SK-N-SH (cell line): ENCODE measurements at regions not wholly inside any gene's neighbourhood (a gene's known extent, or its start where the extent isn't known, plus 50 kb on each side); places are given as distances from the start of the nearest gene placed in this dataset.

Experiments used
- CTCF ChIA-PET: fragments of 300-600, 350-600 bp; formaldehyde crosslinking; extraction: SDS; loops from one replicate; lab custom pipeline; 2021; lab: Yijun Ruan, JAX
- POLR2A ChIA-PET: fragments of 350-600 bp; sonication (Branson Sonifier 250); formaldehyde crosslinking; extraction: SDS; loops from one replicate; lab custom pipeline; 2020; ENCODE audit warnings: antibody characterized with exemption, inconsistent platforms; lab: Yijun Ruan, JAX
- DNase-seq: peaks from one replicate; pipeline ENCODE4 v3.0.0; 2012
- H2AFZ ChIP-seq: fragments of 200-600 bp; sonication (generic); 2 replicates; pipeline ENCODE4 v1.8.1; 2016; ENCODE audit warnings: antibody characterized with exemption, mild to moderate bottlenecking, low read depth
- H3F3A ChIP-seq: fragments of 200-600 bp; sonication (generic); replicated peaks from 2 replicates; pipeline ENCODE3; 2016; ENCODE audit warnings: antibody characterized with exemption, mild to moderate bottlenecking; ENCODE audit not compliant: insufficient read depth
- H3K27ac ChIP-seq, 2 experiments: fragments of 200-500 bp in 1 of 2; fragments of 200-600 bp in 1 of 2; sonication (Bioruptor generic) in 1 of 2; sonication (generic), shearing (Covaris generic) in 1 of 2; 2 replicates each; pipeline versions ENCODE4 v1.5.1 to v1.6.1; 2014 to 2016; ENCODE audit warnings: low read depth in 2 of 2, inconsistent platforms in 1 of 2, low read length in 1 of 2, mild to moderate bottlenecking in 1 of 2, mixed read lengths in 1 of 2
- H3K27me3 ChIP-seq: fragments of 200-600 bp; sonication (generic), shearing (Covaris generic); 2 replicates; pipeline ENCODE4 v1.6.1; 2016; ENCODE audit warnings: mixed run types; ENCODE audit not compliant: insufficient read depth
- H3K36me3 ChIP-seq, 2 experiments: fragments of 200-500 bp in 1 of 2; fragments of 200-600 bp in 1 of 2; sonication (Bioruptor generic) in 1 of 2; sonication (generic) in 1 of 2; replicated peaks in 1 of 2; 2 replicates each; pipeline versions ENCODE3 to v1.5.1; 2014 to 2016; ENCODE audit warnings: low read length in 1 of 2, mild to moderate bottlenecking in 1 of 2; ENCODE audit not compliant: insufficient read depth in 2 of 2, control insufficient read depth in 1 of 2
- H3K4me1 ChIP-seq, 2 experiments: fragments of 200-500 bp in 1 of 2; fragments of 200-600 bp in 1 of 2; sonication (Bioruptor generic) in 1 of 2; sonication (generic), shearing (Covaris generic) in 1 of 2; 2 replicates each; pipeline versions ENCODE4 v1.5.1 to v1.6.1; 2014 to 2016; ENCODE audit warnings: low read depth in 1 of 2, low read length in 1 of 2, mixed run types in 1 of 2; ENCODE audit not compliant: insufficient read depth in 2 of 2, control insufficient read depth in 1 of 2
- H3K4me2 ChIP-seq: fragments of 200-600 bp; sonication (generic), shearing (Covaris generic); 2 replicates; pipeline ENCODE4 v1.6.1; 2017; ENCODE audit warnings: mixed run types
- H3K4me3 ChIP-seq, 2 experiments: fragments of 200-500 bp in 1 of 2; fragments of 200-600 bp in 1 of 2; sonication (Bioruptor generic) in 1 of 2; sonication (generic), shearing (Covaris generic) in 1 of 2; 2 replicates each; pipeline versions ENCODE4 v1.5.1 to v1.8.1; 2014 to 2016; ENCODE audit warnings: low read depth in 2 of 2, inconsistent platforms in 1 of 2, low read length in 1 of 2, mild to moderate bottlenecking in 1 of 2, mixed read lengths in 1 of 2, moderate library complexity in 1 of 2
- H3K79me2 ChIP-seq: fragments of 200-600 bp; sonication (generic); 2 replicates; pipeline ENCODE4 v1.8.1; 2017; ENCODE audit warnings: mild to moderate bottlenecking; ENCODE audit not compliant: insufficient read depth
- H3K9ac ChIP-seq: fragments of 200-600 bp; sonication (generic); 2 replicates; pipeline ENCODE4 v1.6.1; 2017; ENCODE audit warnings: mixed run types
- H3K9me2 ChIP-seq: fragments of 200-600 bp; sonication (generic); 2 replicates; pipeline ENCODE4 v1.6.1; 2017; ENCODE audit warnings: mixed run types
- H3K9me3 ChIP-seq: fragments of 200-600 bp; sonication (generic); 2 replicates; pipeline ENCODE4 v1.6.1; 2017; ENCODE audit warnings: mixed run types, mild to moderate bottlenecking, moderate library complexity
- H4K20me1 ChIP-seq: fragments of 200-600 bp; sonication (generic); 2 replicates; pipeline ENCODE4 v1.6.1; 2017; ENCODE audit warnings: mild to moderate bottlenecking, mixed run types; ENCODE audit not compliant: insufficient read depth
- CTCF ChIP-seq: fragments of 200-600 bp; sonication (generic); IDR thresholded peaks from 2 replicates; pipeline ENCODE4 v1.6.1; 2017; ENCODE audit warnings: antibody characterized with exemption, mild to moderate bottlenecking, moderate library complexity
- EZH2phosphoT487 ChIP-seq: fragments of 200-600 bp; sonication (generic); IDR thresholded peaks from 2 replicates; pipeline ENCODE4 v1.6.1; 2017; ENCODE audit warnings: low read depth, mixed run types, mild to moderate bottlenecking, antibody characterized with exemption, moderate library complexity, borderline replicate concordance
- JUND ChIP-seq: IDR thresholded peaks from 2 replicates; pipeline ENCODE4 v1.4.0; 2012
- MEF2A ChIP-seq: IDR thresholded peaks from 2 replicates; pipeline ENCODE4 v1.4.0; 2012; ENCODE audit warnings: low read depth, borderline replicate concordance
- MXI1 ChIP-seq: IDR thresholded peaks from 2 replicates; pipeline ENCODE4 v1.6.1; 2012; ENCODE audit warnings: mild to moderate bottlenecking, low read depth, low read length, improper control_type of control experiment
- NFIC ChIP-seq: IDR thresholded peaks from 2 replicates; pipeline ENCODE4 v1.4.0; 2012; ENCODE audit warnings: borderline replicate concordance
- RCOR1 ChIP-seq: fragments of 150-350 bp; IDR thresholded peaks from 2 replicates; pipeline ENCODE4 v1.6.1; 2017; ENCODE audit warnings: antibody characterized with exemption, low read length
- RFX5 ChIP-seq: IDR thresholded peaks from 2 replicates; pipeline ENCODE4 v1.6.1; 2012; ENCODE audit warnings: mild to moderate bottlenecking, improper control_type of control experiment, low read length
- SIN3A ChIP-seq: IDR thresholded peaks from 2 replicates; pipeline ENCODE4 v1.6.1; 2012; ENCODE audit warnings: low read depth, mild to moderate bottlenecking, low read length, moderate library complexity, borderline replicate concordance
- USF1 ChIP-seq: IDR thresholded peaks from 2 replicates; pipeline ENCODE4 v1.4.0; 2012; ENCODE audit warnings: low read depth, borderline replicate concordance
- USF2 ChIP-seq: fragments of 150-350 bp; IDR thresholded peaks from 2 replicates; pipeline ENCODE4 v1.6.1; 2017; ENCODE audit warnings: antibody characterized with exemption, low read length, low read depth, borderline replicate concordance
- YY1 ChIP-seq: IDR thresholded peaks from 2 replicates; pipeline ENCODE4 v1.4.0; 2012; ENCODE audit warnings: low read depth, mild to moderate bottlenecking
- WGBS: methylation state at CpG from one replicate; pipeline ENCODE4 v1.1.6; 2017; ENCODE audit warnings: low lambda C conversion rate; 5-methylcytosine and 5-hydroxymethylcytosine counted together
- TF ChIP-seq, protein P1 (sequence below): IDR thresholded peaks from 2 replicates; pipeline ENCODE4 v1.4.0; 2012; ENCODE audit warnings: low read depth, borderline replicate concordance

GRCh38 chr2:22882011-22882410 is 503.0 kb upstream of the KLHL29 start:
- Histone ChIP-seq H3K27me3 (no peaks in the 10 kb centered on the region), H4K20me1 (no peaks in the 10 kb centered on the region), H3K9ac (no peak overlapping the region), H3K9me3 (no peaks in the 10 kb centered on the region), H3K4me2 (no peak overlapping the region), H2AFZ (no peak overlapping the region), H3K9me2 (no peaks in the 10 kb centered on the region), H3K79me2 (no peaks in the 10 kb centered on the region), H3K36me3 (no peaks in the 10 kb centered on the region), H3F3A (no peaks in the 10 kb centered on the region), H3K27ac (no peak overlapping the region), H3K4me1 (peaks cover 0 to 19% of the 10 kb centered on the region in 2 experiments; a peak in 2 of 4 replicates), H3K4me3 (no peak overlapping the region)
- ChIA-PET CTCF (interaction anchor here (0.6 to 1.7 kb wide), 3 partner anchors 22 to 494 kb away, joined by 3 to 4 read pairs (median 3); no protein-coding TSS in a partner anchor), POLR2A (no interaction called here)
- DNase-seq: no peak
- TF ChIP-seq USF1 (no peak), NFIC (no peak), YY1 (no peak), RCOR1 (no peak), SIN3A (no peak), EZH2phosphoT487 (no peak), MXI1 (no peak), USF2 (no peak), MEF2A (no peak), CTCF (no peak), RFX5 (no peak), JUND (no peak)
- TF ChIP-seq, protein P1, sequence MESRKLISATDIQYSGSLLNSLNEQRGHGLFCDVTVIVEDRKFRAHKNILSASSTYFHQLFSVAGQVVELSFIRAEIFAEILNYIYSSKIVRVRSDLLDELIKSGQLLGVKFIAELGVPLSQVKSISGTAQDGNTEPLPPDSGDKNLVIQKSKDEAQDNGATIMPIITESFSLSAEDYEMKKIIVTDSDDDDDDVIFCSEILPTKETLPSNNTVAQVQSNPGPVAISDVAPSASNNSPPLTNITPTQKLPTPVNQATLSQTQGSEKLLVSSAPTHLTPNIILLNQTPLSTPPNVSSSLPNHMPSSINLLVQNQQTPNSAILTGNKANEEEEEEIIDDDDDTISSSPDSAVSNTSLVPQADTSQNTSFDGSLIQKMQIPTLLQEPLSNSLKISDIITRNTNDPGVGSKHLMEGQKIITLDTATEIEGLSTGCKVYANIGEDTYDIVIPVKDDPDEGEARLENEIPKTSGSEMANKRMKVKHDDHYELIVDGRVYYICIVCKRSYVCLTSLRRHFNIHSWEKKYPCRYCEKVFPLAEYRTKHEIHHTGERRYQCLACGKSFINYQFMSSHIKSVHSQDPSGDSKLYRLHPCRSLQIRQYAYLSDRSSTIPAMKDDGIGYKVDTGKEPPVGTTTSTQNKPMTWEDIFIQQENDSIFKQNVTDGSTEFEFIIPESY: no peak
- 36% methylated on average over 2 of the region's 2 CpGs for WGBS
